Upper lobe of left lung (tissue), 6 donors: ENCODE measurements at regions not wholly inside any gene's neighbourhood (a gene's known extent, or its start where the extent isn't known, plus 50 kb on each side); places are given as distances from the start of the nearest gene placed in this dataset.
"Not testable (repeated sequence)": the region's sequence is repeated elsewhere in the genome, so short reads cannot be mapped to it uniquely, and the experiment has no call there.

Source experiments
- ATAC-seq, 2 donors: fragments of 200-7000 bp; cut with Tn5 transposase; one replicate each; pipeline ENCODE4 v1.9.1; 2022; ENCODE audit warnings: mild to moderate bottlenecking in 2 of 2, moderate library complexity in 2 of 2; ENCODE audit not compliant: low FRiP score in 2 of 2
- DNase-seq, 2 donors: peaks; one replicate each; pipeline ENCODE4 v3.0.0-alpha.2; 2019 to 2020
- H3K27ac ChIP-seq, 4 donors: fragments of 200-600 bp; sonication (generic); one replicate each; pipeline ENCODE4 v1.5.1; 2016 to 2019
- H3K27me3 ChIP-seq, 4 donors: fragments of 200-600 bp; sonication (generic); one replicate each; pipeline ENCODE4 v1.5.1; 2017 to 2019
- H3K36me3 ChIP-seq, 4 donors: fragments of 200-600 bp; sonication (generic); one replicate each; pipeline ENCODE4 v1.5.1; 2016 to 2019
- H3K4me1 ChIP-seq, 4 donors: fragments of 200-600 bp; sonication (generic); one replicate each; pipeline ENCODE4 v1.5.1; 2018 to 2019
- H3K4me3 ChIP-seq, 4 donors: fragments of 200-600 bp; sonication (generic); one replicate each; pipeline ENCODE4 v1.5.1; 2017 to 2019; ENCODE audit warnings: mild to moderate bottlenecking in 2 of 4, moderate library complexity in 1 of 4
- H3K9me3 ChIP-seq, 4 donors: fragments of 200-600 bp; sonication (generic); one replicate each; pipeline ENCODE4 v1.5.1; 2018 to 2019
- EP300 ChIP-seq, 4 donors: sonication (generic); formaldehyde crosslinking; IDR thresholded peaks; one replicate each; pipeline ENCODE4 v1.5.1; 2017; ENCODE audit warnings: antibody characterized with exemption in 4 of 4, control low read depth in 2 of 4
- POLR2A ChIP-seq, 4 donors: fragments of 450-650 bp; IDR thresholded peaks; one replicate each; pipeline ENCODE4 v1.5.1; 2016 to 2017; ENCODE audit warnings: antibody characterized with exemption in 4 of 4, mild to moderate bottlenecking in 2 of 4
- POLR2AphosphoS5 ChIP-seq, 2 donors: sonication (generic); formaldehyde crosslinking; IDR thresholded peaks; one replicate each; pipeline ENCODE4 v1.5.1; 2017; ENCODE audit warnings: antibody characterized with exemption in 2 of 2
- WGBS, 2 donors: methylation state at CpG; one replicate each; pipeline ENCODE4 v1.1.5; 2017 to 2018; 5-methylcytosine and 5-hydroxymethylcytosine counted together
- TF ChIP-seq, protein P1 (sequence below), 6 experiments: fragments of 450-650 bp in 4 of 6; fragments of 200-600 bp in 2 of 6; sonication (generic) in 2 of 6; IDR thresholded peaks; one replicate each; pipeline ENCODE4 v1.5.1; 2016 to 2019; ENCODE audit warnings: antibody characterized with exemption in 6 of 6
- donor health status: DM: no; HTN: no; CAD: no; lungs with moderate emphysema.
- donor health status: DM: no; HTN: yes; CAD: no; lungs with severe emphysema.

DNA sequence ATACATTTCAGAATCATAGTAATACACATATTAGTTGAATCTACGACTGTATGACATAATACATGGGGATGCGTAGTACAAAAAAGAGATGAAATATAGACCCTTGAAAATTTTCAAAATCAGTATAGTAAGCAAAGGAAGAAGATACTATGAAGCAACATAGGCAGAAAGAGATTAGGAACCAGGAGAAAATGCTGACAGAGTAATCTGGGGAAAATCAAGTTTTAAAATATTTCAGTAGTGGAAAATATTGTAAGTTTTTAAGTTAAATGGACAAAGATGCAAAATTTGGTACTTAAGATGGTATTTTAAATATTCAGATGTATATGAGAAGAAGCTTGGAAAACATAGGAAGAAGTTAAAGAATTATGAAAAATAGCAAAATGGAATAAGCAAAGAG is 915.6 kb upstream of the LRFN5 start:
- no peaks in the 10 kb centered on the region for H3K27me3 ChIP-seq
- H3K36me3 ChIP-seq: no peaks in the 10 kb centered on the region
- TF ChIP-seq, protein P1, sequence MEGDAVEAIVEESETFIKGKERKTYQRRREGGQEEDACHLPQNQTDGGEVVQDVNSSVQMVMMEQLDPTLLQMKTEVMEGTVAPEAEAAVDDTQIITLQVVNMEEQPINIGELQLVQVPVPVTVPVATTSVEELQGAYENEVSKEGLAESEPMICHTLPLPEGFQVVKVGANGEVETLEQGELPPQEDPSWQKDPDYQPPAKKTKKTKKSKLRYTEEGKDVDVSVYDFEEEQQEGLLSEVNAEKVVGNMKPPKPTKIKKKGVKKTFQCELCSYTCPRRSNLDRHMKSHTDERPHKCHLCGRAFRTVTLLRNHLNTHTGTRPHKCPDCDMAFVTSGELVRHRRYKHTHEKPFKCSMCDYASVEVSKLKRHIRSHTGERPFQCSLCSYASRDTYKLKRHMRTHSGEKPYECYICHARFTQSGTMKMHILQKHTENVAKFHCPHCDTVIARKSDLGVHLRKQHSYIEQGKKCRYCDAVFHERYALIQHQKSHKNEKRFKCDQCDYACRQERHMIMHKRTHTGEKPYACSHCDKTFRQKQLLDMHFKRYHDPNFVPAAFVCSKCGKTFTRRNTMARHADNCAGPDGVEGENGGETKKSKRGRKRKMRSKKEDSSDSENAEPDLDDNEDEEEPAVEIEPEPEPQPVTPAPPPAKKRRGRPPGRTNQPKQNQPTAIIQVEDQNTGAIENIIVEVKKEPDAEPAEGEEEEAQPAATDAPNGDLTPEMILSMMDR (IDR thresholded peaks at IDR 0.05): no peak
- TF ChIP-seq POLR2AphosphoS5 (IDR thresholded peaks at IDR 0.05): no peak
- TF ChIP-seq POLR2A (IDR thresholded peaks at IDR 0.05): no peak
- no peak for TF ChIP-seq EP300 (IDR thresholded peaks at IDR 0.05)
- DNase-seq: no peak
- H3K9me3 ChIP-seq: no peaks in the 10 kb centered on the region
- no peaks in the 10 kb centered on the region for H3K4me1 ChIP-seq
- 87 to 89% methylated on average over 2 of the region's 2 CpGs for WGBS, 2 donors
- no peak overlapping the region for H3K4me3 ChIP-seq
- no peak overlapping the region for H3K27ac ChIP-seq
- ATAC-seq: no peak

DNA sequence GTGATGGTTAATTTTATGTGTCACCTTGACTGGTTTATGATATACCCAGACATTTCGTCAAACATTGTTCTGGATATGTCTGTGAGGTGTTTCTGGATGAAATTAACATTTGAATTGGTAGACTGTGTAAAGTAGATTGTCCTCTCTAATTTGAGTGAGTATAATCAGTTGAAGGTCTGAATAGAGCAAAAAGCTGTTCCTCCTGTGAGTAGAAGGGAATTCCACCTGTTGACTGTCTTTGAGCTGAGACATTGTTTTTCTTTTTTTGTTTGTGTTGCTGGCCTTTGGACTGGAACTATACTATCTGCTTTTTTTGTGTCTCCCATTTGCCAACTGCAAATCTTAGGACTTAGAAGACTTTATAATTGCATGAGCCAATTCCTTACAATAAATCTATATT is 920.9 kb upstream of the LRFN5 start:
- no peaks in the 10 kb centered on the region for H3K36me3 ChIP-seq
- no peak overlapping the region for H3K27ac ChIP-seq
- DNase-seq: no peak
- no peaks in the 10 kb centered on the region for H3K9me3 ChIP-seq
- H3K4me1 ChIP-seq: no peaks in the 10 kb centered on the region
- no peak overlapping the region for H3K4me3 ChIP-seq
- ATAC-seq: no peak
- no peaks in the 10 kb centered on the region for H3K27me3 ChIP-seq
- 90 to 91% methylated on average over 1 of the region's 1 CpG for whole genome bisulfite sequencing, 2 donors
- TF ChIP-seq EP300 (IDR thresholded peaks at IDR 0.05) (no peak), POLR2A (IDR thresholded peaks at IDR 0.05) (no peak), POLR2AphosphoS5 (IDR thresholded peaks at IDR 0.05) (no peak)
- TF ChIP-seq, protein P1 (IDR thresholded peaks at IDR 0.05): no peak

DNA sequence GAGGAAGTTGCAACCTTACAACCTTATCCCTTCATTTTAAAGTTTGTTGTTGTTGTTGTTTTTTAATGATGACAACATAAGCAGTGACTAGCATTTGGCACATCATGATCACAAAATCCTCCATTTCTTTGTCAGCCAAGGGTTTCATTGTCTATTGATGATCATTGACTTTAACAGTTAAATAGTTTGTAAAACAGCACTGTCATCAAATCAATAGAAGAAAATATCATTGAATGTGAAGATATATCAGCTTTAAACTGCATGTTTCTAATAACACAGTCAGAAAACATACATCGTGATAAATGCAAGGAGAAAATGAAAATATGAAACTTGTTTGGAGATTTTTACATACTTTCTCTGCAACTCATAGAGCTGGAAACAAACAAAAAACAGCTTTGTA is 922.3 kb upstream of the LRFN5 start:
- H3K9me3 ChIP-seq: no peaks in the 10 kb centered on the region
- H3K36me3 ChIP-seq: no peaks in the 10 kb centered on the region
- no peak for TF ChIP-seq POLR2A (IDR thresholded peaks at IDR 0.05)
- no peak for TF ChIP-seq POLR2AphosphoS5 (IDR thresholded peaks at IDR 0.05)
- TF ChIP-seq EP300 (IDR thresholded peaks at IDR 0.05): no peak
- TF ChIP-seq, protein P1 (IDR thresholded peaks at IDR 0.05): no peak
- 83 to 90% methylated on average over 1 of the region's 1 CpG for whole genome bisulfite sequencing, 2 donors
- no peaks in the 10 kb centered on the region for H3K4me1 ChIP-seq
- DNase-seq: no peak
- H3K4me3 ChIP-seq: no peak overlapping the region
- no peak overlapping the region for H3K27ac ChIP-seq
- no peak for ATAC-seq
- H3K27me3 ChIP-seq: no peaks in the 10 kb centered on the region

DNA sequence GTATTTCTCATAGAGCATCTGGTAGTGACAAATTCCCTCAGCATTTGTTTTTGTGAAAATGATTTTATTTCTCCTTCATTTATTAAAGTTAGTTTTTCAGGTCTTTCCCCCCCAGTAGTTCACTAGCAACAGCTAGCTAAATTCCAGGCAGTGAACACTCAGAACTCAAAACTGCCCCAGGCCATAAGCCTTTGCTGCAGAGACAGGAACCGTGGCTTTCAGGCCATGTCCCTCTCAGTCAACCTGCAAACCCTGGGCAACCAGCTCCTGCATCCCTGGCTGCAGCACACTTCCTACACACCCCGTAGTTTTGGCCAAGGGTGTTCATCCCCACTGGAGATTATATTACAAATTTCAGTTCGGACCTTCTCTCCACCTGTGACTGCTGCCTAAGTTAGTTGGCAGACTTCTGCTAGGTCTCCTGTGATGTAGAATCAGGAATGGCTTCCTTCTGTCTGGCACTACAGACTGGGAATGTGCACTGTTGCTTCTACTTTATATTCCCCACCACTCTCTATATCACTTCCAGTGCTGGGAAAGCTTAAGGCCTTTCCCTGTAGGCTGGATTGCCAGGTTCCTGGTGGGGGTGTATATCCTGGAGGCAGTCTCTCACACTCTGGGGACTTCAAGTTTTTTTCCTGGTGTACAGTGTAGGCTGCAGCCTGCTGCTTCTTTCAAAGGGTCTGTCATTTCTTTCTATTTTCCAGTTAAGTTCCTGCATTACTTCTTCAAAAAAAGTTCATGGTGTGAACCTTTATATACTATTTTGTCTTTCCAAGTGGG is 924.4 kb upstream of the LRFN5 start:
- H3K27ac ChIP-seq: no peak overlapping the region
- no peaks in the 10 kb centered on the region for H3K27me3 ChIP-seq
- H3K9me3 ChIP-seq: no peaks in the 10 kb centered on the region
- H3K36me3 ChIP-seq: no peaks in the 10 kb centered on the region
- no peak for DNase-seq
- TF ChIP-seq POLR2A (IDR thresholded peaks at IDR 0.05) (no peak), EP300 (IDR thresholded peaks at IDR 0.05) (no peak), POLR2AphosphoS5 (IDR thresholded peaks at IDR 0.05) (no peak)
- TF ChIP-seq, protein P1 (IDR thresholded peaks at IDR 0.05): no peak
- WGBS, 2 donors: 69 to 77% methylated on average over 3 of the region's 3 CpGs
- no peak overlapping the region for H3K4me3 ChIP-seq
- H3K4me1 ChIP-seq: no peaks in the 10 kb centered on the region
- ATAC-seq: no peak

DNA sequence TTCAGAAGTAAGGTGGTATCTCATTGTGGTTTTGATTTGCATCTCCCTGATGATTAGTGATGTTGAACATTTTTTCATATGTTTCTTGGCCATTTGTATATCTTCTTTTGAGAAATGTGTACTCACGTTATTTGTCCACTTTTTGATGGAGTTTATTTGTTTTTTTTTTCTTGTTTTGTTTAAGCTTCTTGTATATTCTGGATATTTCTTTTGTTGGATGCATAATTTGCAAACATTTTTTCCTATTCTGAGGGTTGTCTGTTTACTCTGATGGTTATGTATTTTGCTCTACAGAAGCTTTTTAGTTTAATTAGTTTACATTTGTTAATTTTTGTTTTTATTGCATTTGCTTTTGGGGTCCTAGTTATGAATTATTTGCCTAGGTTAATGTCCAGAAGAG is 927.4 kb upstream of the LRFN5 start:
- DNase-seq (no peak), ATAC-seq (no peak)
- Histone ChIP-seq H3K4me1 (no peaks in the 10 kb centered on the region), H3K9me3 (no peaks in the 10 kb centered on the region), H3K27ac (no peak overlapping the region), H3K4me3 (no peak overlapping the region), H3K36me3 (no peaks in the 10 kb centered on the region), H3K27me3 (no peaks in the 10 kb centered on the region)
- 79 to 94% methylated on average over 1 of the region's 1 CpG for WGBS, 2 donors
- no peak for TF ChIP-seq EP300 (IDR thresholded peaks at IDR 0.05)
- TF ChIP-seq, protein P1 (IDR thresholded peaks at IDR 0.05): no peak
- no peak for TF ChIP-seq POLR2AphosphoS5 (IDR thresholded peaks at IDR 0.05)
- no peak for TF ChIP-seq POLR2A (IDR thresholded peaks at IDR 0.05)

DNA sequence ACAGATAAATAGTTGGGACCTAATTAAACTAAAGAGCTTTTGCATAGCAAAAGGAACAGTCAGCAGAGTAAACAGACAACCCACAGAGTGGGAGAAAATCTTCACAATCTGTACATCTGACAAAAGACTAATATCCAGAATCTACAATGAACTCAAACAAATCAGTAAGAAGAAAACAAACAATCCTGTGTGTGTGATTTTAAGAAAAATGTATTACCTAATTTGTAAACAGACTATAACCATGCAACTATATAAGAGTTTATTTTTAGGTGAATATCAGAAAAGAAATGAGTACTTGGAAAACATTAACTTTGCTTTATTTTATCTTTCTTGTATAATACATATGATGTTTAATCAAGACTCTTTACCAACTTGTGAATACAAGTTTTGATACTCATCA is 929.5 kb upstream of the LRFN5 start:
- DNase-seq, H3K4me3 ChIP-seq, H3K27ac ChIP-seq, H3K9me3 ChIP-seq, ATAC-seq, H3K4me1 ChIP-seq, H3K27me3 ChIP-seq, H3K36me3 ChIP-seq: not testable (repeated sequence)
